NCI-H460 (cell line): ENCODE measurements at regions not wholly inside any gene's neighbourhood (a gene's known extent, or its start where the extent isn't known, plus 50 kb on each side); places are given as distances from the start of the nearest gene placed in this dataset.
"Not testable (repeated sequence)": the region's sequence is repeated elsewhere in the genome, so short reads cannot be mapped to it uniquely, and the experiment has no call there.

ENCODE experiments used
- DNase-seq: peaks from one replicate; pipeline ENCODE4 v3.0.0-alpha.2; 2016; ENCODE audit warnings: low read depth; ENCODE audit errors: extremely low read depth

DNA sequence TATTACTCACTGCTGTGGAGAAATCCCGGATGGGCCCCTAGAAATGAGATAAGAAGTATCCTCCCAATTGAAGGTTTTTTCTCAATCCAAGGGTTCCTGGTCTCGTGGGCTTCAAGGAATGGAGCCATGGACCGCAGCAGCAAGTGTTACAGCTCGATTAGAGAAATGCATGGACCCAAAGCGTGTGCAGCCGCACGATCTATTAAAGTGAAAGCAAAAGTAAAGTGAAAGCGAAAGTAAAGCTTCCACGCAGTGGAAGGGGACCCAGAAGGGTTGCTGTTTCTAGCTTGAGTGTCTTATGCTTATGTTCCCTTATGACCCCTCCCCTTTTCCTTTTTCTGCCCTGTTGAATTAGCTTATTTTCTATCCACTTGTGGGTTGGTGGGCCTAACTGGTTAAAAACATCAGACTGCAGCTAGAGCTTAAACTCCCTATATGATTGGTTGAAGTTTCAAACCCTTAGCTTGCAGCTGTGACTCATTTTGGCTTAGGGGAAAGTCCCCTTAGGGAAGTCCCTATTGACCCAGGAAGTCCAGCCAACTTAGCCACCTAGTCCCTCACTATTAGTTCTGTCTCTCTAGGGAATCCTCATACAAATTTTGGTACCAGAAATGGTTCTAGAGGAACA, 1111.8 kb downstream of the TAF11L14 start:
- DNase-seq, result no peak

DNA sequence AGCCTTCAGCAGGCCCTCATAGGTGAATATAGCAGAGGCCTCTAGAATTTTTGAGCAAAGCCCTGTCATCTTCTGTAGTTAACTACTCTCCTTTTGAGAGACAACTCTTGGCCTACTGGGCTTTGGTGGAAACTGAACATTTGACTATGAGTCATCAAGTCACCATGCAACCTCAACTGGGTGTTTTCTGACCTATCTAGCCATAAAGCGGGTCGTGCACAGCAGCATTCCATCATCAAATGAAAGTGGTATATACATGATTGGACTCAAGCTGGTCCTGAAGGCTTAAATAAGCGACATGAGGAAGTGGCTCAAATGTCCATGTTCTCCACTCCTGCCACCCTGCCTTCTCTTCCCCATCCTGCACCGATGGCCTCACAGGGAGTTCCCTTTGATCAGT, 1115.5 kb downstream of the TAF11L14 start:
- DNase-seq, result no peak

DNA sequence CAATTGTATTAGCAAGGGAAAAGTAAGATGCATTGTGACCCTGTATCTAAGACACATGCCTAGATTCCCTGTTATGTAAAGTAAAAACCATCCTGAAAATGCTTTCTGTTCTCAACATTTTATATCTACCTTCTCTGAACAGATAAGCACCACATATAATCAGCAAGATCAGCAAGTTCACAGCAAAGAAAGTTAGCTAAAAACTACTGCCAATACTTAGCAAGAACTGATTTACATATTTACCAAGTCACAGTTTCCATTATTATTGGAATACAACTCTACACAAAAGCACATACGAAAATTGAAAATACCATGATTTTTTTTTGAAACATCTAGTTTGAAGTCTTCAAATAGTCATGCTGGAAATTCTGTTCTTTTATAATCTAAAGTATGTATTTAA, 1118.1 kb downstream of the TAF11L14 start:
- no peak for DNase-seq

DNA sequence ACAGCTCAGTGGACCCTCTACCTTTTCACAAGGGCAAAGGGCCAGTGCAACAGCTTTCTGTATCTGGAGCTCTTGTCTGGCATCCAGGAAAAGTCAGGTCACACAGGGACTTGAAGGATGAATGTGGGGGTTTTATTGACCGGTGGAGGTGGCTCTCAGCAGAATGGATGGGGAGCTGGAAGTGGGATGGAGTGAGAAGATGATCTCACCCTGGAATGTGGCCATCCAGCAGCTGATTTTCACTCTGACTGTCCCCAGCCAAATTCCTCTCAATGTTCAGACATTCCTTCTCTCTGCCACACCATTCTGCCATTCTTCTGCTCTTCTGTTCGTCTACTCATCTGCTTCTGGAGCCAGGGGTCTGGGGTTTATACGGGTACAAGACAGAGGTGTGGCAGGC, 1119.9 kb downstream of the TAF11L14 start:
- no peak for DNase-seq

DNA sequence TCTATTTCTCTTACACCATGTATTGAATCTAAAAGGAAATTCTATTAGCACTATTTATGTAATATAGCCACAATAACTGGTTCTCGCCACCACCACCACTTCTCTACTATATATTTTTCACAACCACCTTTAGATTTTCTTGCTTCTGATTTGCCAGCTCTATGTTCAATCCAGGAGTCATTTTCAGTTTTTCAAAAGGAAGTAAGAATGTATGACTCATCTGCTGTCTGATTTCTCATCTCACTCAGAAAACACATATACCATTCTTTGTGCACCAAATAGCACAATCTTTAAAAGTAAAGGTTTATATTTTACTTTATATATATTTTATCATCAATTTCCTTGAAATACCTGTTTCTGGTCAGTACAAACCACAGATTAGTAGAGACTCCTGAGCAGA, 1127.5 kb downstream of the TAF11L14 start:
- no peak for DNase-seq

DNA sequence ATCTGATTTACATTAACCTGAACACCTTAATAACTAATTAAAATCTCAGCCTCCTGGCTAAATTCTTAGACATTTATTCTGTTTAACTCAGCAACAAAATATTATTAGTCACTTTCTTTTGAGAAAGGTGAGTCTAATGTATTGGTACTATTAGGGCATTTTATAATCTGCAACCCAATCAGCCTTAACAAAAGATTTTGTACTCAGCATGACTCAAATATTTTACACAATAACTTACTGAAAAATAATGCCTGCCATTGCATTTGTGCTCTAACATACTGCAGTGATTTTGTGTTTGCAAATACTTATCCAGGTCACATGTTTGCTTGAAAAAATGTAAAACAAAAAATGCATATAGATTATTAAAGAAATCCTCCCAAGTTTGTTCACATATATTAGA, 1129.9 kb downstream of the TAF11L14 start:
- DNase-seq, result no peak

DNA sequence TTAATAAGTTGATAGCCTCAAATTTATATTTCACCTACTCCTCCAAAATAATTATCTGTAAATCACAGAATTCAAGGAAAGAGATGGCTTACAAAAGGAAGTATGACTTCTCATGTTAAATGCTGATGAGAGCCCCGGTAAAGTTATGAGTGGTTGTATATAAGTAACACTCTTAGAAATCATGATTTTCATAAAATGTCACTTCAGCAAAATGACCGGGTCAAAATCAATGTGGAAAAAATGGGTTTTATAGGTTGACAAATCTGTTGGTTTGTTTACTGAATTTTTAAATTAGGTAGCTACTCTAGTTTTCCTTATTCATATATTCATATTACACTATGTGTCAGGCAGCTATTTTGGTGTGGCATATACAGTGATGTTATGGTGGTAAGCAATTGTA, 1131.0 kb downstream of the TAF11L14 start:
- no peak for DNase-seq

DNA sequence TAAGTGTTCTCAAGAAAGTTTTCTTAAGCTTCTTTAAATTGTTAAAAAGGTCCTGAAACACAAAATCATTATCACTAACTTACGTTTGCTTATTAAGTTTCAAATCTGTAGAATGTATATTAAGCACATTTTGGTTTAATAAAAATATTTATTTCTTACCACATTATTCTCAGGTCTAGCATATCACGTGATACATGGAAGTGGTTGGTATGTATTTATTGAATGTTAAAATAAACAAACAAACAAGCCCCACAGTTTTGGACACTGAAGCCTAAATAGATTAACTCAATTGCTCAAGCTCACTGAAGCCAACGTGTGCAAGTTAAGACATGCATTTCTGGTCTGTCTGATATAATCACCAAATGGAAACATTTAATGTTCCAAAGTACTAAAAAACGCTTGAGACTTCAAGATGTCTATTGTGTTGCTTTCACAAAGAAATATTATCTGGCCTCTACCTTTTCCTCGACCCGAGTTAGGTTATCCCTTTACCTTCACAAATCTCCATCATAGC, 1136.9 kb downstream of the TAF11L14 start:
- DNase-seq, result no peak

DNA sequence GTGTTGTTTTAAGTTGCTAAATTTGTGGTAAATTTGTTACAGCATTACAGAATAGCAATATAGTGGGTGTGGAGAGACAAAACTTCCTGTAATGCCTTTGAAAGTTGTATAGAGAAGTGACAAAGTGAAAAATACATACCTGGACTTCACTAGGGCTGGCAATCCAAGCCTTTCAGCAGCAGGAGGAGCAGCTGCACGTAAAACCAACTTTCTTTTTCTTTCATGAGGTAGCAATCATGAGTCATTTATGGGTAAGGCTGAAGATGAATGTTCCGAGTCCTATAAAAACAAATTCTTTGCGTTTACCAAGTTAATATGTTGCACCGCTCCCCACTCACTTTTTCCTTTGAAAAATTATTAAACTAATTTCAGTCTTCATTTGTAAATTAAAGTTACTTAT, 1138.2 kb downstream of the TAF11L14 start:
- DNase-seq, result peak; percentile 80

DNA sequence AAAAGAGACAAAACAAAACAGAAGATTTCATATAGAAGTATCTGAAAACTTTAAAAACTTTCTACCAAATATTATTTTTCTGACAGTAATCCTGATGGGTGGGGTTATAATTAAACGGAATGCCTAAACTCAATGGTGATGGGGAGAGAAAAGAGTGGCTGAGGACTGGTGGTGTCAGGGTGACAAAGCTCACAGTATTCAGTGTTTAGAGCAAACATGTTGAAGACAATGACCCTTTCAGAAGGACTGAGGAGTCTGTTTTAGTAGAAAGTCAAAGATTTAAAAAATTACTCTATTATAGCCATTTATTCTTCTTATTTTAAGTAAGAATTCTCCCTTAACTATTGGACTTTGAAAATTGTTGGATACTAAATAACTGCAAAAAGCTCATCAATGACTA, 1144.0 kb downstream of the TAF11L14 start:
- no peak for DNase-seq

DNA sequence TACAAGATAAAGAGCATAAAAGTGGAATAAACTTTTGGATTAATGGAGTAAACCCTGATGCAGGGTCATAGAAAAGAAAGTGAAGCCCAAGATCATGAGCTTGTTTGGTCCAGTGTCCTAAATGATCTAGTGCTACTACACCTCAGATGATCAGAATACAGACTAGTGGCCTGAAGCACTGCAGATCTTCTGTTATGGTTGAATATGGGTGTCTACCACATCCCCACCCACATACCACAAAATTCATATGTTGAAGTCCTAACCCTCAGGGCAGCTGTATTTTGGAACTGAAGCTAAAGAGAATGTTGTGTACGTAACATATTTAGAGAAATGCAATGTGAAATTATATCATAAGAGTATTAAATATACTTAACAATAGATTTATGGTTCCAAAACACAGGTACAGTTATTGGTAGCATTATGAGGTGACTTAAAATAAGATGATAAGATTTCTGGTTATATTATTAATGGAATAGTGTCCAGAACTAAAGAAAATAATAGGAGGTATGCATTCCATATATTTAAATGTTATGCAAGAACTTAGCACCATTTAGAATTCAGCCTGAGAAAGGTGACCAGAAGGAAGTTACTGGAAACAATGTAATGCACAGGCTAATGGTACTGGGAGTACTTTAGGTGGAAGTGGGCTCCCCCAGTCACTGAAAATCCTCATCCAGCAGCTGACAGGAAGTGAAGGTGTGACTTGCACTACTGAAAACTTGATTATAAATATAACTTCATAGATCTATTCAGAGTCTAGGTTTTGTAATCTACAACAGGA, 1155.1 kb downstream of the TAF11L14 start:
- no peak for DNase-seq

DNA sequence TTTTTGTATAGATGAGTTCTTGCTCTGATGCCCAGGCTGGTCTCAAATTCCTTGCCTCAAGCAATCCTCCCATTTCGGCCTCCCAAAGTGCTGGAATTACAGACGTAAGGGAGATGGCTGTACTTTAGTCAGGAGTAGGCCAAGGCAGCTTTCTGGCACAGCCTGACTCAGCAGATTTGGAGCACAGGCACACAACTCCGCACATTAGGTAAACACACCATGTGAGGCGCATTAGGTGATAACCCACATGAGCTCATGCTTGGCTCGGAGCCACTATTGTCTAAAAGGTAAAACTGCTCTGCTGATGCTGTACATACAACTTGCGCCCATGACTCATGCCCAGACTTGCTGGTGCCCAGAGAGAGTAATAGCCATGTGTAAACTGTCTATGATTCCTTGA, 1157.9 kb downstream of the TAF11L14 start:
- DNase-seq, result no peak

DNA sequence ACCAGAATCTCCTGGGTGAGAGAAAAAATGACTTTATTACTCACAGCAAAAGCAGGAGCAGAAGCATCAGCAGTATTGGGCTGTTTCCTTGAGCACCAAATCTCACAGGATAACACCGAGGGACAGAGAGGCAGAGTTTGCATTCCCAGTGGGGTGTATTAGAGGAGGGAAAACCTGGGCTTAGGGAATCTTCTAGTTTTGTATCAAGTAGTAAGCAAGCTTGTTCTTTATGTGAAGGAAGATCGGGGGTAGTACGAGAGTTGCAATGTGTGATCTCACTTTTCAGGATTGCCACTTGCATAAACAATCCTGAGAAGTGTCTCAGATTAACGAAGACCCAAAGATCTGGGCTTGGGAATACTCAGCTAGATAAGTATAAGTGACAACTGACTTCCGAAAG, 1163.0 kb downstream of the TAF11L14 start:
- no peak for DNase-seq

DNA sequence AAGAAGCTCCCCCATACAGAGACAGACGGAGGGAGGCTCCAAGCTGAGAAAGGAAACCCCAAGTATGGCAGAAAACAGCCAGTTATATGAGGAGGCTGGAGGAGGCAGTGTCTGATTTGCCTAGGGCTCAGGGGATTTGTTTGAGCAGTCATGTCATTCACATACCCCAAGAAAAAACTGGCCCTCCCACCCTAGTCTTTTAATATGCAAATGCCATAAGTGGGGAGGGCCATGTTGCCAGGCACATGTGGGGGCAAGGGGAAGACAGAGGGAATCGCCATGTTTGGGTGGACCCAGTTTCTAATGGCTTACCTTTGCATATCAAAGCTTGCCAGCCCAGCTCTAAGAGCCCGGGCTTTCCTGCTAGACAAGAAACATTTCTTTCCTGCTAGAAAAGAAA, 1163.8 kb downstream of the TAF11L14 start:
- DNase-seq, result no peak

DNA sequence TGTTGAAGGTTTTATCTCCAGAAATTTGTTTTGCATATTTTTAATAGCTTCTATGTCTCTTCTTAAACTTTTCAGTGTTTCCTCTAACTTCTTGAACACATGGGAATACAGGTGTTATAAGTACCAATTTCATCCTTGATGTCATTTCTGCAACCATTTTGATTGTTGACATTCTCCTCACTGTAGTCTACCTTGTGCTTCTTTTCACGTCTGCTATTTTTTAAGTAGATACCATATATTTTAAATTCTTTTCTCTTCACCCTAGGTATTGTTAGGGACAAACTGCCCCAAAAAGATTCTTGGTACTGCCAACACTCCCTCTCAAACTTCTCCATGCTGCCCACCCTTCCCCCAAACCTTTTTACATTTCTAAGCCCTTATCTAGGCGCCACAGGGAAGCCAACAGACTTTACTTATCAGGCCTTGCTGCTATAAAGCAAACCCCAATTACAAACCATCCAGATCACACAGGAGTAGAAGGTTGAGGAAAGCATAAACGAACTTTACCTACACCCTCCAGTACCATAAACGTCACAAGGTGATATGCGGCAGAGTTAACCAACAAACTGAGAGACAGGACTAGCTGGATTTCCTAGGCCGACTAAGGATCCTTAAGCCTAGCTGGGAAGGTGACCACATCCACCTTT, 1165.3 kb downstream of the TAF11L14 start:
- DNase-seq, result no peak

DNA sequence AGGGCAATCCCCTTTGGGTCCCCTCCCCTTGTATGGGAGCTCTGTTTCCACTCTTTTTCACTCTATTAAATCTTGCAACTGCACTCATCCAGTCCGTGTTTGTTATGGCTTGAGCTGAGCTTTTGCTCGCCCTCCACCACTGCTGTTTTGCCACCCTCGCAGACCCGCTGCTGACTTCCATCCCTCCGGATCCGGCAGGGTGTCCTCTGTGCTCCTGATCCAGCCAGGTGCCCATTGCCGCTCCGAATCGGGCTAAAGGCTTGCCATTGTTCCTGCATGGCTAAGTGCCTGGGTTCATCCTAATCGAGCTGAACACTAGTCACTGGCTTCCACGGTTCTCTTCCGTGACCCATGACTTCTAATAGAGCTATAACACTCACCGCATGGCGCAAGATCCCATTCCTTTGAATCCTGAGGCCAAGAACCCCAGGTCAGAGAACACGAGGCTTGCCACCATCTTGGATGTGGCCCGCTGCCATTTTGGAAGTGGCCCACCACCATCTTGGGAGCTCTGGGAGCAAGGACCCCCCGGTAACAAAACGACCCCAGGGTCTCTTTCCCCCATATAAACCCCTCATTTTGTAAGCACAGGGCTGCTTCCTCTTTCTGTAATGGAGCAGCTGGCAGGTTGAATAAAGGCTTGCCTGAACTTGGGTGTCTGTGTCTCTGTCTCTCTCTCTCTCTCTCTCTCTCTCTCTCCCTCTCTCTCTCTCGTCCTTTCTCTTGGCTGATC, 1166.2 kb downstream of the TAF11L14 start:
- DNase-seq, result no peak

DNA sequence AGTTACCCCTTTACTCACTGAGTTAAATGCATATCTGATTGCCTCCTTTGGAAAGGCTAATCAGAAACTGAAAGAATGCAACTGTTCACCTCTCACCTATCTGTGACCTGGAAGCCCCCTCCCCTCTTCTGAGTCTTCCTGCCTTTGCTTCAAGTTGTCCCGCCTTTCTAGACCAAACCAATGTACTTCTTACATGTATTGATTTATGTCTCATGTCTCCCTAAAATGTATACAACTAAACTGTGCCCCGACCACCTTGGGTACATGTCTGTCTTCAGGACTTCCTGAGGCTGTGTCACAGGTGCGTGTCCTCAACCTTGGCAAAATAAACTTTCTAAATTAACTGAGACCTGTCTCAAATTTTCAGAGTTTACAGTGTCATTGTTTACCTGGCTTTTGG, 1167.2 kb downstream of the TAF11L14 start:
- not testable (repeated sequence) for DNase-seq

DNA sequence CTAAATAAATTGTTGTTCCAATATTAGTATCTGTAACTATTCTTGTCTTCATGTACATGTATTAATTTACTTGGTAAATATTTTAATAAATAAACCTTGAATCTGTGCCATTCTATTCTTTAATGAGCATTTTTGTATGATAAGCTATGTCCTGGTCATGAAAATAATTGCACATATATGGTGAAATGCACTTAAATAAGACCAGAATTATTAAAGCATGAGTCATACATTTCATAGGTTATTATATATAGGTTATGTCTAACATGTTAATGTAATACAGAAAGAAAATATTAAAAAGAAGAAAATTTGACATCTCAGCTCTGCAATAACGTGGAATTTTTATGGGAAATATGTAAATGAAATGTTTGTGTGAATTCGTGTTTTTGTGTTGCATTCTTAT, 1168.1 kb downstream of the TAF11L14 start:
- no peak for DNase-seq

DNA sequence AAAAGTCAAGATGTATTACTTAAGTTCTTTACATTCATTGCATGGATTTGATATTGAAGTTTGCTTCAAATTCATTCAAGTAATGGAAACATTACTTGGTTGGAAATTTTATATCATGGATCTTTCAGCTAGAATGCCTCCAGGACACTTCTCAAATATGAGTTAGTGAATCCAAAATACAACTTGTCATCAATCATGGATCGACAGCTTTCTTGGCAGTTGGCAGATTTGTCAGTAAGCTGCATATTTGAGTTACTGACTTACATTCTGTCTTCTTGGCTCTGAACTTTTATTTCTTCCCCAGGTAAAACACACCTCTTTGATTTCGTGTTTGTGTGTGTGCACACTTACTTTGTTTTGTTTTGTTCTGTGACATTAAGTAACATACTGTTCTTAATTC, 1171.1 kb downstream of the TAF11L14 start:
- DNase-seq, result no peak

DNA sequence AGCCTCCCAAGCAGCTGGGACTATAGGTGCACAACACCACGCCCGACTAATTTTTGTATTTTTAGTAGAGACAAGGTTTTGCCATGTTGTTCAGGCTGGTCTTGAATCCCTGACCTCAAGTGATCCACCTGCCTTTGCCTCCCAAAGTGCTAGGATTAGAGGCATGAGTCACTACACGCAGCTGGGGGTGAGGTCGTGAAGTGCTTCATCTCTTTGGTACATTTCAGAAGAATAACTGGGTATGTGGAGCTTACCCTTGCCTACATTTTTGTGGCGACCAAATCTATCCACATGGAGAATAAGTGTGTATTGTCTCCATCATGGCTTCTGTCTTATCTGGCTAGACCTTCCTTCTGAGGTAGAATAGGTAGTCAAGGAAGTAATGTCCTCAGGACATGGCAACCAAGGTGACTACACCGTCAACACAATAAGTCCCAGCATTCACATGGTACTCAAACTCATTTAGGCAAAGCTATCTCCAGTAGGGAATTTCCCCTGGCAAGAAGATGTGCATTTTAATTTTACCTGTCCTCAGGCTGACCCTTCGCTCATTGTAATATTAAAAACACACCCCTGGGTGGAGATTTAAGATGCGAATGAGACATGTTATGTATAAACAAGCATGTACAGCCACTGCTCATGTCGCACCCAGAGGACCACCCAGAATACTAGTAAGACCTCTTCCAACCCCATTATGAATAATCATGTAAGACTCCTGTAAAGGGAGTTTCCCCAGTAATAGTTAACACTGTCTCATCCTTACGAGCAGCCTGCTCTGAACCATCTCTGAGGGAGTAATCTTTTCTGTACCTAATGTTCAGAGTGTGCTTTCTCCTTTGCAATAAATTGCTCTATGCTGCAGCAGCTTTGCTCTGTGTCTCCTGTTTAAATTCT, 1173.2 kb downstream of the TAF11L14 start:
- no peak for DNase-seq
